ENCODE measurements at regions not wholly inside any gene's neighbourhood (a gene's known extent, or its start where the extent isn't known, plus 50 kb on each side); places are given as distances from the start of the nearest gene placed in this dataset.

DNA sequence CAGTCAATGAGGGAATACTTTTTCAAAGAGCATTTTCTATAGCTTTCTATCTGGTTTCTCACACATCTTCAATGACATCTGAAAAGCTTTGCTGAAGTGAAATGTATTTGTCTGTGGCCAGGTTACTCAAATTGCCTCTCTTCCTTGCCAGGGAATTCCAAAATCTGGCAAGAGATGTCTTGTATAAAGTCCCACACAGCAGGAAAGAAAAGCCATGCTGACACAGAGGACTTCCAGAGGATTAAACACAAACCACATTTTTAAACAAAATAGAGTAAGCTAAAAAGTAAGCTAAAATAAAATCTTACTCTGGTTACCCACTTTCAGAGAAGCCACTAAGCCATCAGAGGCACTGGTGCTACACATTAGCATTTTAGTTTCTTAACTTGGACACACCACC lies 93.1 kb upstream of the BCAR3 start:
- Histone ChIP-seq H3K4me1 (ENCODE audit: control insufficient read depth in 2 of 2, insufficient read depth in 2 of 2, low read length in 2 of 2) (no peaks in the 10 kb centered on the region), H3K27ac (ENCODE audit: low read depth in 2 of 2, low read length in 2 of 2) (no peak overlapping the region), H3K9ac (ENCODE audit: low read depth in 1 of 2, low read length in 2 of 2) (no peak overlapping the region), H3K36me3 (ENCODE audit: control insufficient read depth in 2 of 2, insufficient read depth in 2 of 2, low read length in 2 of 2) (no peaks in the 10 kb centered on the region), H3K27me3 (ENCODE audit: control insufficient read depth in 2 of 2, insufficient read depth in 2 of 2, low read length in 2 of 2) (no peaks in the 10 kb centered on the region), H3K9me3 (ENCODE audit: control insufficient read depth in 2 of 2, low read length in 2 of 2) (no peaks in the 10 kb centered on the region), H3K4me3 (ENCODE audit: low read length in 2 of 2) (no peak overlapping the region)

DNA sequence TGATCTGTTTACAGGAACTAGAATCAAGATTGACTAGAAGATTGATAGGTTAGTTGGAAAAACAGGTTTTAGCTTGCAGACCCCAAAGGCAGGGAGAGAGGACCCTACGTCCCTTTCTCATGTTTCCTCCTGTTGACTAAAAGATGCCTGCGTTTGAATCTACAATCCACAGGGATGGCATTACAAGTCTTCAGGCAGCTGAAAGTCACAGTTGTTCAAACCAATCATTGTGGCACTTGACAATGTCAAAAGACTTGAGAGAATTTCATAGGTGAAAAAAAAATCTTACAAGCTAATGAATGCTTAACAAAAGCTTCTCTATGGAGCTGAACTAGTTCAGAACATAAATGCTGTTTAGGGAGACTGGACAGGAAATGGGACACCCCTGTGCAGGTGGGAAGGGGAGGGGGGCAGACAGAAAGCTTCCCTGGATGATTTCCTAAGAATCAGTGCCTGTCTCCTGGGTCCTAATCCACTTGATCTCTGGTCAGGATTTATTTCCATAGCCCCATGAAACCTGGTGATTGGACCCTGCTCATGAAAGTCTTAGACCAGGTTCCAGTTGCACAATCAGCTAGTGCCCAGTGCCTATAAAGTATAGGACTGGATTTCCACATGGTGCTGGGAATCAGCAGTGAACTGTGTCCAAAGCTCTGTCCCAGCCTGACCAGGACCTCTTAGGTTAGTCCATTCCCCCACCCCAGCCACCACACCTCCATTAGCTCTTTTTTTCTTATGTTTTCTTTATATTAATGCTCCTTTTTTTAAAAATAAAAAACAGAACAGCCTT lies 91.6 kb upstream of the BCAR3 start:
- Histone ChIP-seq H3K4me3 (ENCODE audit: low read length in 2 of 2) (no peak overlapping the region), H3K4me1 (ENCODE audit: control insufficient read depth in 2 of 2, insufficient read depth in 2 of 2, low read length in 2 of 2) (peaks cover 2 to 3% of the 10 kb centered on the region in 2 donors), H3K9ac (ENCODE audit: low read depth in 1 of 2, low read length in 2 of 2) (no peak overlapping the region), H3K36me3 (ENCODE audit: control insufficient read depth in 2 of 2, insufficient read depth in 2 of 2, low read length in 2 of 2) (no peaks in the 10 kb centered on the region), H3K9me3 (ENCODE audit: control insufficient read depth in 2 of 2, low read length in 2 of 2) (no peaks in the 10 kb centered on the region), H3K27ac (ENCODE audit: low read depth in 2 of 2, low read length in 2 of 2) (no peak overlapping the region), H3K27me3 (ENCODE audit: control insufficient read depth in 2 of 2, insufficient read depth in 2 of 2, low read length in 2 of 2) (no peaks in the 10 kb centered on the region)

DNA sequence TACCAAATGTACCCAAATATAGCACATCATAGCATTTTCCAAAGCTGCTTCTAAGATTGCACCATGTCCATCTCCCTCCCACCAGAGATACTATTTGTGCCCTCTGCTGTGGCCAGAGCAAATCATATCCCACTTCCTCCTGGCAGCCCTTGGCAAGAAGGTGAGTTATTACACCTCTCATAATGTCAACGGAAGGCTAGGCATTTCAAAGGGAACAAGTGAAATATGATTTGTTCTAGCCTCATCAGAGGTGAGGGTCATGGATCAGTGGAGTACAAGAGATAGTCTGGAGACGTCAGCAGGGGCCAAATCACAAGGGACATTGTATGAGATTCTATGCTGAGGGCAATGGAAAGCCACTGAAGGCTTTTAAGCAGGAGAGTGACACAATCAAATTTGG lies 90.2 kb upstream of the BCAR3 start:
- H3K27ac ChIP-seq (ENCODE audit: low read depth in 2 of 2, low read length in 2 of 2), result no peak overlapping the region
- H3K9ac ChIP-seq (ENCODE audit: low read depth in 1 of 2, low read length in 2 of 2), result no peak overlapping the region
- H3K36me3 ChIP-seq (ENCODE audit: control insufficient read depth in 2 of 2, insufficient read depth in 2 of 2, low read length in 2 of 2), result no peaks in the 10 kb centered on the region
- no peaks in the 10 kb centered on the region for H3K9me3 ChIP-seq (ENCODE audit: control insufficient read depth in 2 of 2, low read length in 2 of 2)
- H3K27me3 ChIP-seq (ENCODE audit: control insufficient read depth in 2 of 2, insufficient read depth in 2 of 2, low read length in 2 of 2), result no peaks in the 10 kb centered on the region
- H3K4me1 ChIP-seq (ENCODE audit: control insufficient read depth in 2 of 2, insufficient read depth in 2 of 2, low read length in 2 of 2), result peaks cover 2 to 3% of the 10 kb centered on the region in 2 donors
- H3K4me3 ChIP-seq (ENCODE audit: low read length in 2 of 2), result no peak overlapping the region

DNA sequence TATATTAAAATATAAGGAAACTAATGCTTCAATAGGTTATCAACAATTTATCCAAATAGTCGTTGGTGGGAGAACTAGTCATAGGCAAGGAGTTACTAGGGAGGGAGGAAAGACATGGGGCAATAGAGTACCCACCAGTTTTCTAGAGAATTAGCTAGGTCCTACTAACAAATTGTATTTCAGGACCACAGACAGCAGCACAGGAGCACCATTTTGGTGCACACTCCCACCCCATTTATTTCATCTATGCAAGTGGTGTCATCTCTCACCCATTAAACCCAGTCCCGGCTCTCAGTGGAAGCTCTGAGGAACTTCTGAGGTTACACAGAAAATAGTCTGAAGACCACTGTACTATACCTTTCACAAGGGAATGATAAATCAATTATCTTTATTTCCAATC lies 89.0 kb upstream of the BCAR3 start:
- H3K36me3 ChIP-seq (ENCODE audit: control insufficient read depth in 2 of 2, insufficient read depth in 2 of 2, low read length in 2 of 2), result no peaks in the 10 kb centered on the region
- no peak overlapping the region for H3K9ac ChIP-seq (ENCODE audit: low read depth in 1 of 2, low read length in 2 of 2)
- H3K4me3 ChIP-seq (ENCODE audit: low read length in 2 of 2), result no peak overlapping the region
- H3K27me3 ChIP-seq (ENCODE audit: control insufficient read depth in 2 of 2, insufficient read depth in 2 of 2, low read length in 2 of 2), result no peaks in the 10 kb centered on the region
- peaks cover 2 to 3% of the 10 kb centered on the region in 2 donors for H3K4me1 ChIP-seq (ENCODE audit: control insufficient read depth in 2 of 2, insufficient read depth in 2 of 2, low read length in 2 of 2)
- no peak overlapping the region for H3K27ac ChIP-seq (ENCODE audit: low read depth in 2 of 2, low read length in 2 of 2)
- H3K9me3 ChIP-seq (ENCODE audit: control insufficient read depth in 2 of 2, low read length in 2 of 2), result no peaks in the 10 kb centered on the region

DNA sequence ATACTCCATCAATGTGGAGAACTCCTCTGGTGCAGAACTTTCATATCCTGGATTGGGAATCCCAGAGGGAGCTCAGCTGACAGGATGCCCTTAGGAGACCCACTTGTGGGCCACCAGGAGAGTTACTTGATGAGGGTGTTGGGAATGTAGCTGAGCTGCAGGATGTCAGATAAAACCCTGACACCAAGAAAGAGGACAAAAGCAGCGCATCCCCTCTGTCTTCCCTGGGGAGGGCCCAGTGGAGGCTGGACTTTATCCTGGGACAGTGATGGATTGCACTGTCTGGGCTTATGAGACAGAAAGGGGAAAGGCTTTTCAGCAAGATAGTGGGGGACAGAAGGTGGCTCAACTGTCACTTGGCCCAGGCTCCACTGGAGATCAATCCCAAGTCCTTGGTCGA lies 88.1 kb upstream of the BCAR3 start:
- Histone ChIP-seq H3K27ac (ENCODE audit: low read depth in 2 of 2, low read length in 2 of 2) (no peak overlapping the region), H3K9ac (ENCODE audit: low read depth in 1 of 2, low read length in 2 of 2) (no peak overlapping the region), H3K9me3 (ENCODE audit: control insufficient read depth in 2 of 2, low read length in 2 of 2) (no peaks in the 10 kb centered on the region), H3K4me1 (ENCODE audit: control insufficient read depth in 2 of 2, insufficient read depth in 2 of 2, low read length in 2 of 2) (peaks cover 2 to 3% of the 10 kb centered on the region in 2 donors), H3K4me3 (ENCODE audit: low read length in 2 of 2) (no peak overlapping the region), H3K27me3 (ENCODE audit: control insufficient read depth in 2 of 2, insufficient read depth in 2 of 2, low read length in 2 of 2) (no peaks in the 10 kb centered on the region), H3K36me3 (ENCODE audit: control insufficient read depth in 2 of 2, insufficient read depth in 2 of 2, low read length in 2 of 2) (no peaks in the 10 kb centered on the region)

DNA sequence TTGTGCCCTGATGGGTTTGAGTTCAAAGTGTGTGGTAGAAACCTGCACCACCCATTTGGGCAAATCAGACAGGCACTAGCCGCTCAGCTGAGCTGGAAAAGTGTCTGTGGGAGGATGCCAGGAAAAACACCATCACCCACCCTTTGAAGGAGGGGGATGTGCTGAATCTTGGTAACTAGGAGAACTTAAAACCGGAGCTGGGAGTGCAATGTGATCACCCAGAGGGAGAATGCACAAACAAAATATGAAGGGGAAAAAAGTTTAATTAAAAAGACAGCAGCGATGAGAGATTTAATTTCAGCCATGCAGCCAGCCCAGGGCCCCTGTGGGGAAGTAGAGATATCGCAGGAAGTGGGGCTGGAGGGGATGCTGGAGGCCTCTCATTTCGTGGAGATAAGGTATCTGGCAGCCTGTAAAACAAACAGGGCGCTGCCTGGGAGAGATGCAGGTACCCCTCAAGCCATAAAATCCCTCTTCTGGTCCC lies 86.8 kb upstream of the BCAR3 start:
- H3K4me3 ChIP-seq (ENCODE audit: low read length in 2 of 2), result no peak overlapping the region
- no peaks in the 10 kb centered on the region for H3K9me3 ChIP-seq (ENCODE audit: control insufficient read depth in 2 of 2, low read length in 2 of 2)
- no peak overlapping the region for H3K27ac ChIP-seq (ENCODE audit: low read depth in 2 of 2, low read length in 2 of 2)
- peaks cover 2 to 3% of the 10 kb centered on the region in 2 donors for H3K4me1 ChIP-seq (ENCODE audit: control insufficient read depth in 2 of 2, insufficient read depth in 2 of 2, low read length in 2 of 2)
- H3K27me3 ChIP-seq (ENCODE audit: control insufficient read depth in 2 of 2, insufficient read depth in 2 of 2, low read length in 2 of 2), result no peaks in the 10 kb centered on the region
- no peaks in the 10 kb centered on the region for H3K36me3 ChIP-seq (ENCODE audit: control insufficient read depth in 2 of 2, insufficient read depth in 2 of 2, low read length in 2 of 2)
- H3K9ac ChIP-seq (ENCODE audit: low read depth in 1 of 2, low read length in 2 of 2), result no peak overlapping the region

DNA sequence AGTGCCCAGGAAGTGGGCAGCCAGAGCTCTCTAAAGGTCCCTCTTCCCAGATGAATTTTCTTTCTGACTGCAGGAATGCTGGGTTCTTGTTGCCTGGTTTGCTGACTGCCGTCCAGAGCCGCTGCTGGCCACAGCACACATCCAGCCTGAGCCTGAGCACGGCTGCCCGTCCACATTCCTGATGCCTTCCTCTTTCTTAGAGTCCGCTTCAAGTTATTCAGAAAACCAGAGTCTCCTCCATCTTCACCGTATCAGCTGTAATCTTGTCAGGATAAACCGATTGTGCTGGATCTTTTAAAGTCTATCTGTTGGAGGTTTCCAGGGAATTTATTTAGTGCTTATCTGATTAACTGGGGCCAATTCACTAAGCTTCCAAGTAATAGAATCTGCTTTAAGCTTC lies 84.8 kb upstream of the BCAR3 start:
- Histone ChIP-seq H3K9me3 (ENCODE audit: control insufficient read depth in 2 of 2, low read length in 2 of 2) (no peaks in the 10 kb centered on the region), H3K36me3 (ENCODE audit: control insufficient read depth in 2 of 2, insufficient read depth in 2 of 2, low read length in 2 of 2) (no peaks in the 10 kb centered on the region), H3K4me1 (ENCODE audit: control insufficient read depth in 2 of 2, insufficient read depth in 2 of 2, low read length in 2 of 2) (peaks cover 2 to 3% of the 10 kb centered on the region in 2 donors), H3K4me3 (ENCODE audit: low read length in 2 of 2) (no peak overlapping the region), H3K27me3 (ENCODE audit: control insufficient read depth in 2 of 2, insufficient read depth in 2 of 2, low read length in 2 of 2) (no peaks in the 10 kb centered on the region), H3K27ac (ENCODE audit: low read depth in 2 of 2, low read length in 2 of 2) (no peak overlapping the region), H3K9ac (ENCODE audit: low read depth in 1 of 2, low read length in 2 of 2) (no peak overlapping the region)

DNA sequence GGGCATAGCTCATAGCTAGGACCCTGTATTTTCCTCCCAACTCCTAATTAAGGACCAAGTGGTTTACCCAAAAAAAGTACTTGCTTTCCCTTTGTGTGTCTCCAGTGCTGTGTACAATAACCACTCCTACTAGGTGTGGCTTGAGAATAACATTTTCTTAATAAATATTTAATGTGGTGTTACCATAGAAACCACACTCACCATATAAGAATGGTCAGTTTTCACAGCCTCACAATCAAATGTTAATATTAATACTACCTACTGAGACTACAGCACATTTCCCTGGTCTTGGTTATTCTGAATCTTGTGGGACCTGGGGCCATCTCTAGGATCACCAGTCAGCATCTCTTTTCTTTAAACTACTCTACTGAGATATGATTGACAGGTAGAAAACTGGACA lies 83.5 kb upstream of the BCAR3 start:
- no peak overlapping the region for H3K9ac ChIP-seq (ENCODE audit: low read depth in 1 of 2, low read length in 2 of 2)
- H3K4me1 ChIP-seq (ENCODE audit: control insufficient read depth in 2 of 2, insufficient read depth in 2 of 2, low read length in 2 of 2), result peaks cover 2 to 3% of the 10 kb centered on the region in 2 donors
- no peaks in the 10 kb centered on the region for H3K36me3 ChIP-seq (ENCODE audit: control insufficient read depth in 2 of 2, insufficient read depth in 2 of 2, low read length in 2 of 2)
- H3K27me3 ChIP-seq (ENCODE audit: control insufficient read depth in 2 of 2, insufficient read depth in 2 of 2, low read length in 2 of 2), result no peaks in the 10 kb centered on the region
- no peak overlapping the region for H3K27ac ChIP-seq (ENCODE audit: low read depth in 2 of 2, low read length in 2 of 2)
- H3K4me3 ChIP-seq (ENCODE audit: low read length in 2 of 2), result no peak overlapping the region
- no peaks in the 10 kb centered on the region for H3K9me3 ChIP-seq (ENCODE audit: control insufficient read depth in 2 of 2, low read length in 2 of 2)

DNA sequence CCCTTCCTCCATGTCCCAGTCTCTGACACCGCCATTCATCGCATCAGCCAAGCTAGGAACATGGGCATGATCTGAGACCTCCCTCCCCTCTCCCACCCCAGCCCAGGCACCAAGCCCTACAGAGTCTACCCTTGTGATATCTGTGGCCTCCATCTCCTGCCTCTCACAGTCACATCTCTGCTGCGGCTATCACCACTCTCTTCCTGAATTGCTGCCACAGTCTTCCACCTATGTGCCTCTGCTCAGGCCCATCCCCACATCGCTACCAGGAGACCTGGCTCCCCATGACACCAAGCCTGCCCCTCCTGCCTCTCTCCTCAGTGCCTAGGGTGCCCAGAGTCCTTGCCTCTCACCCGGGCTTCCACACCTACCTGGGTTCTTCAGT lies 82.7 kb upstream of the BCAR3 start:
- no peak overlapping the region for H3K27ac ChIP-seq (ENCODE audit: low read depth in 2 of 2, low read length in 2 of 2)
- no peak overlapping the region for H3K9ac ChIP-seq (ENCODE audit: low read depth in 1 of 2, low read length in 2 of 2)
- H3K36me3 ChIP-seq (ENCODE audit: control insufficient read depth in 2 of 2, insufficient read depth in 2 of 2, low read length in 2 of 2), result no peaks in the 10 kb centered on the region
- no peaks in the 10 kb centered on the region for H3K9me3 ChIP-seq (ENCODE audit: control insufficient read depth in 2 of 2, low read length in 2 of 2)
- H3K27me3 ChIP-seq (ENCODE audit: control insufficient read depth in 2 of 2, insufficient read depth in 2 of 2, low read length in 2 of 2), result no peaks in the 10 kb centered on the region
- no peak overlapping the region for H3K4me3 ChIP-seq (ENCODE audit: low read length in 2 of 2)
- peaks cover under 1 to 3% of the 10 kb centered on the region in 2 donors for H3K4me1 ChIP-seq (ENCODE audit: control insufficient read depth in 2 of 2, insufficient read depth in 2 of 2, low read length in 2 of 2)

DNA sequence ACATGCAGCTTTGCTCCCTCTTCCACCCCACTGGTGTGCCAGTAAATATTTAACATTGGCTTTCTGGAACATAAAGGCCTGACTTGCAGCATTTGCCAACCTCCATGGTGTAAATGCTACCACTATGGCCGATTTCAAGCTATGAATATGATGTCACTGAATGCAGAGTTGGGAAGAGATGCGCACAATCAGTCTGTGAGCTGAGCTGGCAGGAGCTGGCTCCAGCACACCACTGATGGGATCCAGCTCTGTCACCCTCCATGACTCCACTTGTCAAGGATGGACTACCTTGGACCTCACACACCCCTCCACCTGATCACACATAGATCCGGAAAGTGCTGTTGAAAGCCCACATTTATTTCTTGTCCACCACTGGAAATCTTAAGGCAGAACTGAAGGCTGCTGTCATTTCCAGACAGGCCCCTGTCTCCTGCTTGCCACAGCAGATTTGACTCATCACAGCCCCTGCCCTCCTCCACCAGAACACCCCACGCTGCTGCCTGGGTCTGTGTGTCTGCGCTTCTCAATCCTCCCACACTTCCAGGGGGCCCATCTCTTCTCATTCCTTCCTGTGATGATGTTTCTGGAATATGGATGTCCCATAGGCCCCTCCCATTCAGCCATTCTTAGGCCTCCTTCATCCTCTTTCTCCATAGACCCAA lies 82.2 kb upstream of the BCAR3 start:
- no peak overlapping the region for H3K4me3 ChIP-seq (ENCODE audit: low read length in 2 of 2)
- no peak overlapping the region for H3K9ac ChIP-seq (ENCODE audit: low read depth in 1 of 2, low read length in 2 of 2)
- no peaks in the 10 kb centered on the region for H3K9me3 ChIP-seq (ENCODE audit: control insufficient read depth in 2 of 2, low read length in 2 of 2)
- H3K27ac ChIP-seq (ENCODE audit: low read depth in 2 of 2, low read length in 2 of 2), result no peak overlapping the region
- no peaks in the 10 kb centered on the region for H3K36me3 ChIP-seq (ENCODE audit: control insufficient read depth in 2 of 2, insufficient read depth in 2 of 2, low read length in 2 of 2)
- H3K27me3 ChIP-seq (ENCODE audit: control insufficient read depth in 2 of 2, insufficient read depth in 2 of 2, low read length in 2 of 2), result no peaks in the 10 kb centered on the region
- no peaks in the 10 kb centered on the region for H3K4me1 ChIP-seq (ENCODE audit: control insufficient read depth in 2 of 2, insufficient read depth in 2 of 2, low read length in 2 of 2)
